ENCODE measurements at regions not wholly inside any gene's neighbourhood (a gene's known extent, or its start where the extent isn't known, plus 50 kb on each side); places are given as distances from the start of the nearest gene placed in this dataset.

DNA sequence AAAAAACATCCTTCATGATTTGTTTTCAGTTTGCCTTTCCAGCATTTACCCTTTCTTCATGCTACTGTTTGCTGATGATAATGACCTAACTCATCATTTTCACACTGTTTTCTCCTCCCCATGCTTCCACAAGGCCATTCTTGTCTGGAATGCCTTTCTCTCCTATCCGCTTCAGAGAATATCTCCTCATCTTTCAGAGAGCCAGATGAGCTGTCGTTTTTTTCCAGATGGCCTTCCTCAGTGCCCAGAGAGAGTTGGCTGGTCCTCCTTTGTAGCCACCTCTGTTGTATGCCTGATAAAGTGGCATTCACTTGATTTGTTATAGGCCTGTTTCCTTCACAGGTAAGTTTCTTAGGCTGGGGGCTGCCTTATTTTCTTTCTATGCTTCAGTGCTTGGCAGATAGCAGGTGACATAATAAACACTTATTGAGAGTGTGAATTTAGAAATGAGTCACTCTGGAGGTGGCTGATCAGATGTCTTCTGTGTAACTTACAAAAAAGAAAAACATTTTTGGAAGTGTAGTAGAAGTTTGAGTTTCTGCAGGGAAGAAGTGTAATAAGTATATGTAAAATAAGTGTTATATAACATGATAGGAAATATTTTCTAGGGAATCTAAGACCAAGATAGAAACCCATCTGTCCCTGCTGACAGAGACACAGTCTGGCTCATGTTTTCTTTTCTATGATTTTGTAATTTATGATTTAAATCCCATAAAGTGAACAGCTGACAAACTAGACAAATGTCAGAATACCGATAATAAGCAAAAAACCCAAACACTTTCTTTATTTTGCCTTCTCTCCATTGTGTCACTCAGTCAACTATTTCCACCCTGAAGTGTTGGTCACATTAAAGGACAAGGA is 174.5 kb downstream of the DACT1 start:
- TF ChIP-seq, protein P1, sequence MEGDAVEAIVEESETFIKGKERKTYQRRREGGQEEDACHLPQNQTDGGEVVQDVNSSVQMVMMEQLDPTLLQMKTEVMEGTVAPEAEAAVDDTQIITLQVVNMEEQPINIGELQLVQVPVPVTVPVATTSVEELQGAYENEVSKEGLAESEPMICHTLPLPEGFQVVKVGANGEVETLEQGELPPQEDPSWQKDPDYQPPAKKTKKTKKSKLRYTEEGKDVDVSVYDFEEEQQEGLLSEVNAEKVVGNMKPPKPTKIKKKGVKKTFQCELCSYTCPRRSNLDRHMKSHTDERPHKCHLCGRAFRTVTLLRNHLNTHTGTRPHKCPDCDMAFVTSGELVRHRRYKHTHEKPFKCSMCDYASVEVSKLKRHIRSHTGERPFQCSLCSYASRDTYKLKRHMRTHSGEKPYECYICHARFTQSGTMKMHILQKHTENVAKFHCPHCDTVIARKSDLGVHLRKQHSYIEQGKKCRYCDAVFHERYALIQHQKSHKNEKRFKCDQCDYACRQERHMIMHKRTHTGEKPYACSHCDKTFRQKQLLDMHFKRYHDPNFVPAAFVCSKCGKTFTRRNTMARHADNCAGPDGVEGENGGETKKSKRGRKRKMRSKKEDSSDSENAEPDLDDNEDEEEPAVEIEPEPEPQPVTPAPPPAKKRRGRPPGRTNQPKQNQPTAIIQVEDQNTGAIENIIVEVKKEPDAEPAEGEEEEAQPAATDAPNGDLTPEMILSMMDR (IDR thresholded peaks at IDR 0.05): no peak
- no peak for TF ChIP-seq POLR2A (IDR thresholded peaks at IDR 0.05)
